Tibial nerve (tissue), 4 donors: ENCODE measurements at regions not wholly inside any gene's neighbourhood (a gene's known extent, or its start where the extent isn't known, plus 50 kb on each side); places are given as distances from the start of the nearest gene placed in this dataset.

Source experiments
- DNase-seq, 2 donors: peaks; one replicate each; pipeline ENCODE4 v3.0.0-alpha.2; 2019; ENCODE audit warnings: low spot score in 2 of 2
- H3K27ac ChIP-seq, 4 donors: fragments of 200-600 bp; sonication (generic) in 3 of 4; one replicate each; pipeline ENCODE4 v1.5.1; 2017 to 2019; ENCODE audit warnings: mild to moderate bottlenecking in 1 of 4
- H3K27me3 ChIP-seq, 2 donors: fragments of 200-600 bp; sonication (generic) in 1 of 2; one replicate each; pipeline versions ENCODE4 v1.5.1 to v1.6.0; 2017 to 2019
- H3K36me3 ChIP-seq, 3 donors: fragments of 200-600 bp; sonication (generic); one replicate each; pipeline ENCODE4 v1.5.1; 2018 to 2019
- H3K4me1 ChIP-seq, 4 donors: fragments of 200-600 bp; sonication (generic) in 3 of 4; one replicate each; pipeline ENCODE4 v1.5.1; 2017 to 2019
- H3K4me3 ChIP-seq, 4 donors: fragments of 200-600 bp; sonication (generic) in 3 of 4; one replicate each; pipeline ENCODE4 v1.5.1; 2017 to 2019; ENCODE audit warnings: mild to moderate bottlenecking in 1 of 4, moderate library complexity in 1 of 4
- H3K9me3 ChIP-seq, 4 donors: fragments of 200-600 bp; sonication (generic) in 3 of 4; one replicate each; pipeline ENCODE4 v1.5.1; 2017 to 2019
- EP300 ChIP-seq, 2 donors: sonication (generic); formaldehyde crosslinking; IDR thresholded peaks; one replicate each; pipeline ENCODE4 v1.6.1; 2017; ENCODE audit warnings: antibody characterized with exemption in 2 of 2, mild to moderate bottlenecking in 1 of 2
- POLR2A ChIP-seq, 2 donors: fragments of 450-650 bp; IDR thresholded peaks; one replicate each; pipeline ENCODE4 v1.6.1; 2017; ENCODE audit warnings: antibody characterized with exemption in 2 of 2, mild to moderate bottlenecking in 2 of 2, moderate library complexity in 2 of 2
- WGBS, 2 donors: methylation state at CpG; one replicate each; pipeline ENCODE4 v1.1.5; 2018; 5-methylcytosine and 5-hydroxymethylcytosine counted together
- TF ChIP-seq, protein P1 (sequence below), 5 experiments: fragments of 200-600 bp in 3 of 5; fragments of 450-650 bp in 2 of 5; sonication (generic) in 3 of 5; IDR thresholded peaks; one replicate each; pipeline ENCODE4 v1.5.1; 2016 to 2019; ENCODE audit warnings: antibody characterized with exemption in 5 of 5, mild to moderate bottlenecking in 3 of 5, moderate library complexity in 2 of 5

DNA sequence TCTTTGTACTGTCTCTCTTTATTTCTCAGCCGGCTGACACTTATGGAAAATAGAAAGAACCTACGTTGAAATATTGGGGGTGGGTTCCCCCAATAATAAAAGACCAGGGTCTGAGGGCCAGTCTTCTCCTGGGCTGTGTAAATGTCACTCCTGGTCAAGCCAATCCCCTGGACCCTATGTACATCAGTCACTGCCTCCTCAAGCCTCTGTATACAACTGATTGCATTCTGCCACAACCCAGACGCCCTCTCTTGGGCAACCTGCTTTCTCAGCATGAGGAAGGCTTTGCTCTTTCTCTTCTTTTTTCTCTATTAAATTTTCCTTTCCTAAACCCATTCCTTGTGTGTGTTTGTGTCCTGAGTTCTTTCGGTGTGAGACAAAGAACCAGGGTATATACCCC lies 84.1 kb upstream of the SERBP1 start:
- Histone ChIP-seq H3K27ac (no peak overlapping the region), H3K4me3 (no peak overlapping the region), H3K9me3 (peaks cover 0 to 8% (median 0%) of the 10 kb centered on the region in 4 donors), H3K27me3 (no peaks in the 10 kb centered on the region), H3K36me3 (no peaks in the 10 kb centered on the region), H3K4me1 (no peaks in the 10 kb centered on the region)
- WGBS, 2 donors: 79 to 83% methylated on average over 4 of the region's 4 CpGs
- no peak for DNase-seq
- TF ChIP-seq POLR2A (IDR thresholded peaks at IDR 0.05): no peak
- TF ChIP-seq EP300 (IDR thresholded peaks at IDR 0.05): no peak
- TF ChIP-seq, protein P1, sequence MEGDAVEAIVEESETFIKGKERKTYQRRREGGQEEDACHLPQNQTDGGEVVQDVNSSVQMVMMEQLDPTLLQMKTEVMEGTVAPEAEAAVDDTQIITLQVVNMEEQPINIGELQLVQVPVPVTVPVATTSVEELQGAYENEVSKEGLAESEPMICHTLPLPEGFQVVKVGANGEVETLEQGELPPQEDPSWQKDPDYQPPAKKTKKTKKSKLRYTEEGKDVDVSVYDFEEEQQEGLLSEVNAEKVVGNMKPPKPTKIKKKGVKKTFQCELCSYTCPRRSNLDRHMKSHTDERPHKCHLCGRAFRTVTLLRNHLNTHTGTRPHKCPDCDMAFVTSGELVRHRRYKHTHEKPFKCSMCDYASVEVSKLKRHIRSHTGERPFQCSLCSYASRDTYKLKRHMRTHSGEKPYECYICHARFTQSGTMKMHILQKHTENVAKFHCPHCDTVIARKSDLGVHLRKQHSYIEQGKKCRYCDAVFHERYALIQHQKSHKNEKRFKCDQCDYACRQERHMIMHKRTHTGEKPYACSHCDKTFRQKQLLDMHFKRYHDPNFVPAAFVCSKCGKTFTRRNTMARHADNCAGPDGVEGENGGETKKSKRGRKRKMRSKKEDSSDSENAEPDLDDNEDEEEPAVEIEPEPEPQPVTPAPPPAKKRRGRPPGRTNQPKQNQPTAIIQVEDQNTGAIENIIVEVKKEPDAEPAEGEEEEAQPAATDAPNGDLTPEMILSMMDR (IDR thresholded peaks at IDR 0.05): no peak

DNA sequence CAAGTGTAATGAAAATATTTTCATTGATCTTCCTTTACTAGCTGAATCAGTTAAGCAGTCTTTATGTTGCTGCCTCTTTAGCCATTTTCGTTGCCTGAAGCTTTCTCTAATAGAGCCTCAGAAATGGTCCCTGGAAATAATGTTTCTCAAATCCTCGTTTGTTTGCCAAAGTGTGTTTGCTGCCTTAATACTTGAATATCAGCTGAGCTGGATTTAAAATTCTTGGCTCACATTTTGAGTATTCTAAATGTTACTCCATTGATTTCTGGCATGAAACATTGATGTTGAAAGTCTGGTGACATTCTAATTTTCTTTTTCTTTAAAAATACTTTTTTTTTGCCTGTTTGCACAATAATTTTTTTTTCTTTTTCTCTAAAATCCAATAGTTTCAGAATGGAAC lies 84.6 kb upstream of the SERBP1 start:
- no peak for DNase-seq
- no peak overlapping the region for H3K27ac ChIP-seq
- H3K4me3 ChIP-seq: no peak overlapping the region
- peaks cover 0 to 8% (median 0%) of the 10 kb centered on the region in 4 donors for H3K9me3 ChIP-seq
- no peaks in the 10 kb centered on the region for H3K27me3 ChIP-seq
- TF ChIP-seq, protein P1 (IDR thresholded peaks at IDR 0.05): no peak
- no peak for TF ChIP-seq POLR2A (IDR thresholded peaks at IDR 0.05)
- TF ChIP-seq EP300 (IDR thresholded peaks at IDR 0.05): no peak
- WGBS, 2 donors: 43 to 44% methylated on average over 2 of the region's 2 CpGs
- H3K4me1 ChIP-seq: no peaks in the 10 kb centered on the region
- no peaks in the 10 kb centered on the region for H3K36me3 ChIP-seq

DNA sequence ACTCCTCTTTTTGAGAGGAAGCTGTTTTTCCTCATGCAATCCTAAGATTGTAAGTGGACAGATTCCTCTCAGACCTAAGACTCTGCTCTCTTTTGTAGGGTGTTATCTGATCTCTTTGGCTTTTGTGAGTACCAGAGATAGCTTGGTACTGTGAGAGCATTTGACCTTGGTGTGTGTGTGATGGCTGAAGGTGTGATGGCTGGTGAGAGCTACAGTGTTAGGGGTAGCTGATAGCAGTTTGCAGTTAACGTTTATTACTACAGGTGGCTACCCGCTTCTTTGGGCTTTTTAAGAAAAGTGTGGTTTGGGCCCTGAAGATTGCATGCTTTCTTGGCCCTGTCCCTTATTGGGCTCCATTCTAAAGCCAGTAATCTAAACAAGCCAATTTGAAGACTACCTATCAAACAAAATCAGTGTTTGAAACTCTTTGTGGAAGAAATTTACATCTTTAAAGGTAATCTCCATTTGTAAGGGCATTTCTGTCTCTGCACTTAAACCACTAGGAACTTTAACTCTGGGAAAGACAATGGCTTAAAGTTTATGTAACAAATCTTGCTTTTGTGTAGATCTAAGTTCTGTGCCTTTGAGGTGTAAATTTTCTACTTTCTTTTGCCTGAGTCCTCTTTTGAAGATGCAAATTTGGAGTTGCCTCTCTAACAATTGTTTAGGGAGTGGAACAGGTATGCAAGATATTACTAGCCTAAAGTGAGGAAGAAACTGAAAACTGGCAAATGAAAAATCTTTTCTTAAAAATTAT lies 85.3 kb upstream of the SERBP1 start:
- DNase-seq: no peak
- Histone ChIP-seq H3K9me3 (peaks cover 0 to 8% (median 0%) of the 10 kb centered on the region in 4 donors), H3K27ac (no peak overlapping the region), H3K36me3 (no peaks in the 10 kb centered on the region), H3K27me3 (no peaks in the 10 kb centered on the region), H3K4me3 (no peak overlapping the region), H3K4me1 (no peaks in the 10 kb centered on the region)
- 63 to 72% methylated on average over 2 of the region's 2 CpGs for WGBS, 2 donors
- no peak for TF ChIP-seq POLR2A (IDR thresholded peaks at IDR 0.05)
- TF ChIP-seq, protein P1 (IDR thresholded peaks at IDR 0.05): no peak

DNA sequence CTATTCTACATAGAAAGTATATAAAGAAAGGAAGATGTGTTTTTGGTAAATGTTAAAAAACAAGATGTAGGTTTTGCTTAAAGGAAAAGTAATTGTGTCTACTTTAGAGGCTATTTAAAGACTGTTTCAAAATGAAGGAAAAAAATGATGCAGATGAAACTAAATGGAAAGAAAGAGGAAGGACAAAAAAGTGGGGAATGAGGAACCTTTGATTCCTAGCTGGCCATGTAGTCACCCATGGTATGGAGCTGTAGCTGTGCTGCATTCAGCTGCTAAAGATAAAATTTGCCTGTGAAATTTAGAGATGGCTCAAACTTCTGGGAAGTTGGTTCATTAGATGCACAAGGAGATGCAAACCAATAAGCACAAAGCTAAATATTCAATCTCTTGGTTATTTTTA lies 86.8 kb upstream of the SERBP1 start:
- H3K27ac ChIP-seq: no peak overlapping the region
- no peaks in the 10 kb centered on the region for H3K36me3 ChIP-seq
- H3K27me3 ChIP-seq: no peaks in the 10 kb centered on the region
- DNase-seq: no peak
- H3K4me3 ChIP-seq: no peak overlapping the region
- H3K4me1 ChIP-seq: no peaks in the 10 kb centered on the region
- TF ChIP-seq POLR2A (IDR thresholded peaks at IDR 0.05): no peak
- TF ChIP-seq, protein P1 (IDR thresholded peaks at IDR 0.05): no peak
- no peak for TF ChIP-seq EP300 (IDR thresholded peaks at IDR 0.05)
- H3K9me3 ChIP-seq: peaks cover 0 to 8% (median 0%) of the 10 kb centered on the region in 4 donors

DNA sequence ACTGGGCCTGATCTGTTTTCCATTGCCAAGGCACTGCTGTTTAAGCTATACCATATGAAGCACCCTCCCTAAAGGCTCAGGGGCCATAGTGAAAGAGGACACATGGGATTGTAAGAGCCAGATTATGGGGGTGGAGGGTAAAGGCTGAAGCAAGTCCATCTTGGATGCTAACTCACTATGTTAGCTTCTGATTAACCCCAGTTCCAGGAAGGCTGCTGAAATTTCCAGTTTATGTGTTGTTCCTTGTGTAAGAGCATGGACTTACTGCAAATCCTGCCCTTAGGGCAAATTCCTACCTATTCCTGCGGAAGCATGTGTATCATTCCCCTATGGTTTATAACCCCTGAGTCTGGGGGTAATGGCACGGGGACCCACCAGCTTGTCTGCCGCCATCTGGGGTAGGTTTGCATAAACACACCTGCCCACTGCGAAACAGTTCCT lies 91.8 kb upstream of the SERBP1 start:
- Histone ChIP-seq H3K4me3 (no peak overlapping the region), H3K36me3 (no peaks in the 10 kb centered on the region), H3K27me3 (no peaks in the 10 kb centered on the region), H3K4me1 (no peaks in the 10 kb centered on the region), H3K9me3 (no peaks in the 10 kb centered on the region), H3K27ac (no peak overlapping the region)
- no peak for DNase-seq
- WGBS, 2 donors: 82 to 85% methylated on average over 4 of the region's 4 CpGs
- no peak for TF ChIP-seq EP300 (IDR thresholded peaks at IDR 0.05)
- TF ChIP-seq, protein P1 (IDR thresholded peaks at IDR 0.05): no peak
- TF ChIP-seq POLR2A (IDR thresholded peaks at IDR 0.05): no peak
